Choroid plexus epithelial cell (primary cell): ENCODE measurements at regions not wholly inside any gene's neighbourhood (a gene's known extent, or its start where the extent isn't known, plus 50 kb on each side); places are given as distances from the start of the nearest gene placed in this dataset.
A peak's percentile ranks its signal among the peaks of the same experiment; 100 is the strongest.

Experiments
- DNase-seq: peaks from one replicate; pipeline ENCODE4 v3.0.0-alpha.2; 2010; ENCODE audit warnings: low read depth
- H3K4me3 ChIP-seq: 2 replicates; pipeline ENCODE4 v1.5.1; 2011; ENCODE audit warnings: low read depth, mild to moderate bottlenecking, control low read depth, low read length, moderate library complexity
- TF ChIP-seq, protein P1 (sequence below): conservative IDR thresholded peaks from 2 replicates; pipeline ENCODE4 v1.5.1; 2011; ENCODE audit warnings: low read depth, mild to moderate bottlenecking, control low read depth, inconsistent platforms, low read length, moderate library complexity

DNA sequence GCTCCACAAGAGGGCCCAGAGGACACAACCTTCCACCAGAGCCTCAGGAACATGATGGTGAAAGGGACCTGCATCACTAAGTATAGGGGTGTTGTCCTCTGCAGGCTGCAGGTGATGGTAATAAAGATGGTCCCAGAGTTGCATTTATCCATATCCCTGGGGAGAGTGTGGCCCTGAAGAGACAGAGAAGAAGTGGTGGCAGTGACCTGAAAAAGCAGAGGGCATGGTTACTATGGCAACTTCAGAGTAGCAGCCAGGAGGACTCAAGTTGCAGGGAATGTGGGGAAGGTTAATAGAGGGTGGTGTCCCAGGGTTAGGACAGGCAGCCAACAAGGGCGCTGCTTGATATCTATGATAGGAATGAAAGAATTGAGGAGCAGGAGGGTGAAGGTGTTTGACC, 57.1 kb downstream of the HLA-A start:
- H3K4me3 ChIP-seq: no peak overlapping the region
- DNase-seq: no peak
- TF ChIP-seq, protein P1, sequence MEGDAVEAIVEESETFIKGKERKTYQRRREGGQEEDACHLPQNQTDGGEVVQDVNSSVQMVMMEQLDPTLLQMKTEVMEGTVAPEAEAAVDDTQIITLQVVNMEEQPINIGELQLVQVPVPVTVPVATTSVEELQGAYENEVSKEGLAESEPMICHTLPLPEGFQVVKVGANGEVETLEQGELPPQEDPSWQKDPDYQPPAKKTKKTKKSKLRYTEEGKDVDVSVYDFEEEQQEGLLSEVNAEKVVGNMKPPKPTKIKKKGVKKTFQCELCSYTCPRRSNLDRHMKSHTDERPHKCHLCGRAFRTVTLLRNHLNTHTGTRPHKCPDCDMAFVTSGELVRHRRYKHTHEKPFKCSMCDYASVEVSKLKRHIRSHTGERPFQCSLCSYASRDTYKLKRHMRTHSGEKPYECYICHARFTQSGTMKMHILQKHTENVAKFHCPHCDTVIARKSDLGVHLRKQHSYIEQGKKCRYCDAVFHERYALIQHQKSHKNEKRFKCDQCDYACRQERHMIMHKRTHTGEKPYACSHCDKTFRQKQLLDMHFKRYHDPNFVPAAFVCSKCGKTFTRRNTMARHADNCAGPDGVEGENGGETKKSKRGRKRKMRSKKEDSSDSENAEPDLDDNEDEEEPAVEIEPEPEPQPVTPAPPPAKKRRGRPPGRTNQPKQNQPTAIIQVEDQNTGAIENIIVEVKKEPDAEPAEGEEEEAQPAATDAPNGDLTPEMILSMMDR: no peak

DNA sequence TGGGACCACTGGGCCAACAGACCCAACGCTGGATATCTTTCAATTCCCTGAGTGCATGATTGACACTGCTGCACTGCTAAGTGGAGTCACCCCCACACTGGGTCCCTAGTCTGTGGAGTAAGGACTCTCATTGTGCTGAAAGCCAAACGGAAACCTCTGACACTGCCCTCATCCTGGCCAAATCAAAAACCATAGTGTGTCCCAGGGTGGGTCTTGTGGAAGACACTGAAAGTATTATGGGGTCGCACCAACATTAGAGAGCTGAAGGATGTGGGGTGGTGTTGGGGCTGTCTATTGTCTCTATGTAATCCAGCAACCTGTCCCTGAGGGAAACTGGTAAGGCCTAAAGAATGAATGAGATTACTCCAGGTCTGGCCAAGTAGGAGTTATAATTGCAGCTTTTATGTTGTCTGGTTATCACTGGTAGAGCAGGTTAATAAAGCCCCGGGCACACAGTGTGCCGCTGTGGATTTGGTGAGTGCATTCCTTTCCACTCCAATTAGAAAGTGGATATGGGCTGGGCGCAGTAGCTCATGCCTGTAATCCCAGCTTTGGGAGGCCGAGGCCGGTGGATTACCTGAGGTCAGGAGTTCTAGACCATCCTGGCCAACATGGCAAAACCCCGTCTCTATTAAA, 57.9 kb downstream of the HLA-A start:
- TF ChIP-seq, protein P1: no peak
- DNase-seq: no peak
- H3K4me3 ChIP-seq: no peak overlapping the region

DNA sequence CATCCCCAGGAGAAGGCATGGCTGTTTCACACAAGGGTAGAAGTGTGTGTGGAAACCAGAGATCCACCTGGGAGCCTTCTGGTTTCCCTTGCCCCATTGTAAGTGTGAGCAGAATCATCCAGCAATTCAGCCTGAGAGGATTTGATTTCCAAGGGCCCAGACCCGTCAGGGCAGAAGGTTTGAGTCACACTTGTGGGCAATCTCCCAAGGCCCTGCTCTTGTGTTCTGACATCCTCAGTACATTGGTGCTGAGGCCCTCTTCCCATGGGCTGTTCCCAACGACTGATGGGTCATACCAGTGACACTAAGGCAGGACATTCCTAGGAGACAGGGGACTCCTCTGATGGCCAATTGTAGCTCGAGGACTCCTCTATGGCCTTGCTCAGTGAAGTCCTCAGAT, 58.2 kb upstream of the POLR1H start:
- H3K4me3 ChIP-seq: no peak overlapping the region
- TF ChIP-seq, protein P1: no peak
- no peak for DNase-seq

DNA sequence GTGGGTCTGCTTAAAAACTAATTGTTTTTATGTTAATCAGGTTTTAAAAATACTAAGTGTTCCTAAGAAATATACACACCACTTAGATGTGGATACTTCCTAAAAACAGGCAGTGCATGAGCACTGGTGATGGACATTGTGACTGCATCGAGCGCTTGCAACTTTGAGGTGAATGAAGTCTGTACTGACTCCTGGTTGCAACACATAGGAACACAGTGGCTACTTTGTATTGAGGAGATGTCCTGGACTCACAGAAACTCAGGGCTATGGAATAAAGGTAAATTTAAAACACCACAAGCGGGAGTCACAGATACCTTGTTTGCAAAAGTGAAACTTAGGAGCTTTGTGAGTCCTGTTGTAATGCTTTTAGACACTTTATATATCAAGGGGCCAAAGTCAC, 55.6 kb upstream of the POLR1H start:
- TF ChIP-seq, protein P1: no peak
- H3K4me3 ChIP-seq: no peak overlapping the region
- no peak for DNase-seq

DNA sequence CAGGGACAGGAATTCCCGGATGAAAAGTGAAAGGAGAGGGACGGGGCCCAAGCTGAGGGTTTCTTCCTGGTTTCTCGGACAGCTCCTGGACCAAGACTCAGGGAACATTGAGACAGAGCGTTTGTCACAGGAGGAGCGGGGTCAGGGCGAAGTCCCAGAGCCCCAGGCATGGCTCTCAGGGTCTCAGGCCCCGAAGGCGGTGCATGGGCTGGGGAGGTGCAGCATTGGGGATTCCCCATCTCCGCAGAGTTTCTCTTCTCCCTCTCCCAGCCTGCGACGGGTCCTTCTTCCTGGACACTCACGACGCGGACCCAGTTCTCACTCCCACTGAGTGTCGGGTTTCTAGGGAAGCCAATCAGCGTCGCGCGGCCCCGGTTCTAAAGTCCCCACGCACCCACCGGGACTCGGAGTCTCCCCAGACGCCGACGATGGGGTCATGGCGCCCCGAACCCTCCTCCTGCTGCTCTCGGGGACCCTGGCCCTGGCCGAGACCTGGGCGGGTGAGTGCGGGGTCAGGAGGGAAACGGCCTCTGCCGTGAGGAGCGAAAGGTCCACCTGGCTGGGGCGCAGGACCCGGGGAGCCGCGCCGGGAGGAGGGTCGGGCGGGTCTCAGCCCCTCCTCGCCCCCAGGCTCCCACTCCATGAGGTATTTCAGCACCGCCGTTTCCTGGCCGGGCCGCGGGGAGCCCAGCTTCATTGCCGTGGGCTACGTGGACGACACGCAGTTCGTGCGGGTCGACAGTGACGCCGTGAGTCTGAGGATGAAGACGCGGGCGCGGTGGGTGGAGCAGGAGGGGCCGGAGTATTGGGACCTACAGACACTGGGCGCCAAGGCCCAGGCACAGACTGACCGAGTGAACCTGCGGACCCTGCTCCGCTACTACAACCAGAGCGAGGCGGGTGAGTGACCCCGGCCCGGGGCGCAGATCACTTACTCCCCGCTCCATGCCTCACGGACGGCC, 54.6 kb upstream of the POLR1H start:
- H3K4me3 ChIP-seq: peak overlapping the region; percentile 51
- peak; percentile 4 for DNase-seq
- TF ChIP-seq, protein P1: no peak

DNA sequence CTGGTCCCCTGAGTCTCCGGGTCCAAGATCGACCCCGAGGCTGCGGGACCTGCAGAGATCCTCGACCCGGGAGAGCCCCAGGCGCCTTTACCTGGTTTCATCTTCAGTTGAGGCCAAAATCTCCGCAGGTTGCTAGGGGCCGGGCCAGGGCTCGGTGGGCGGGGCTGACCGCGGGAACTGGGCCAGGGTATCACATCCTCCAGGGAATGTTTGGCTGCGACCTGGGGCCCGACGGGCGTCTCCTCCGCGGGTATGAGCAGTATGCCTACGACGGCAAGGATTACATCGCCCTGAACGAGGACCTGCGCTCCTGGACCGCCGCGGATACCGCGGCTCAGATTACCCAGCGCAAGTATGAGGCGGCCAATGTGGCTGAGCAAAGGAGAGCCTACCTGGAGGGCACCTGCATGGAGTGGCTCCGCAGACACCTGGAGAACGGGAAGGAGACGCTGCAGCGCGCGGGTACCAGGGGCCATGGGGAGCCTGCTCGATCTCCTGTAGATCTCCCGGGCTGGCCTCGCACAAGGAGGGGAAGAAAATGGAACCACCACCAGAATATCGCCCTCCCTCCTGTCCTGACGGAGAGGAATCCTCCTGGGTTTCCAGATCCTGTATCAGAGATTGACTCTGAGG, 53.8 kb upstream of the POLR1H start:
- no peak for DNase-seq
- TF ChIP-seq, protein P1: no peak
- peak overlapping the region; percentile 51 for H3K4me3 ChIP-seq
